ENCODE measurements at regions not wholly inside any gene's neighbourhood (a gene's known extent, or its start where the extent isn't known, plus 50 kb on each side); places are given as distances from the start of the nearest gene placed in this dataset.

DNA sequence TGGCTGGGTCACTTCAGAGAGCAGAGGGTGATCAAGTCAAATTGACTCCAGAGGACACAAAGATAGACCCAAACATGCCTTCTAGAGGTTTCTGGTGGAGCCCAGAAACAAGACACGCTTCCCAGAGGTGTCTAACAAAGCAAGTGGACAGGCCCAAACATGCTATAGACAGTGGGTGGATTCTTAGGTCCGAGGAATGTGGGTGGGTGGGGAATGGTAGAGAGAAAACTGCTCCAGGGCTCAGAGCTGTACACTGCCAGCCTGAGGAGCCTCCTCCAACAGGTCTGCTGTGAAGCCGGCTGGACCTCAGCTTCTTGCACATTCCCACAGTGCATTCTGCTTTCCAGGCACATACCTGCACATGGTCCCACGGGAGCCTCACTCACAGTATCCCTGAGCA is 116.8 kb upstream of the NECTIN1 start:
- FAIRE-seq, result no peak
- DNase-seq (ENCODE audit: insufficient read length, low spot score), result no peak

GRCh38 chr11:119845305-119845704 is 116.3 kb upstream of the NECTIN1 start:
- FAIRE-seq (no peak), DNase-seq (ENCODE audit: insufficient read length, low spot score) (no peak)
- TF ChIP-seq POLR2A (IDR thresholded peaks at IDR 0.05; ENCODE audit: low read depth, low read length), result no peak

More for the DNA sequence above, 116.8 kb upstream of the NECTIN1 start:
- TF ChIP-seq POLR2A (IDR thresholded peaks at IDR 0.05; ENCODE audit: low read depth, low read length), result no peak

DNA sequence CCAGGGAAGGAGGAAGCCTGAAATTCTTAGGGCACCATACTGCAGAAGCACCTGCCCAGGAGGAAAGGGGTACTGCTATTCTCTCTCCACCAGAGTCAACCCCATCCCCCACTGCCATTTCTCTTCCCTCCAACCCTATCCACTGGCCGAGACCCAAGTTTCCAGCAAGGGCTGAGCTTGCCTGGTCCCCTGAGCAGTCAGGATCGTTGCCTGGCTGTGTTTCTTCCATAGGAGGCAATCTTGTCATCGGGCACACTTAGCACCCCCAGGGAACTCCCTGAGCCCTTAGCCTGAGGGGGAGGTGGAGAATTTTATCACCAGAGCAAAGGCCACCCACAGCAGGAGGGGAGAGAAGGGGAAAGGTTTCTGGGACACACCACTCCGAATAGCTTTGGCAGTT is 115.8 kb upstream of the NECTIN1 start:
- no peak for DNase-seq (ENCODE audit: insufficient read length, low spot score)
- FAIRE-seq, result no peak
- no peak for TF ChIP-seq POLR2A (IDR thresholded peaks at IDR 0.05; ENCODE audit: low read depth, low read length)

GRCh38 chr11:119843877-119844276 is 114.9 kb upstream of the NECTIN1 start:
- peak; percentile 25 for DNase-seq (ENCODE audit: insufficient read length, low spot score)
- no peak for TF ChIP-seq POLR2A (IDR thresholded peaks at IDR 0.05; ENCODE audit: low read depth, low read length)
- no peak for FAIRE-seq

GRCh38 chr11:119842731-119843130 is 113.7 kb upstream of the NECTIN1 start:
- TF ChIP-seq POLR2A (IDR thresholded peaks at IDR 0.05; ENCODE audit: low read depth, low read length), result no peak
- DNase-seq (ENCODE audit: insufficient read length, low spot score) (no peak), FAIRE-seq (no peak)

- DNase-seq (ENCODE audit: insufficient read length, low spot score), result no peak
- FAIRE-seq, result no peak
- no peak for TF ChIP-seq POLR2A (IDR thresholded peaks at IDR 0.05; ENCODE audit: low read depth, low read length)
Measured at GRCh38 chr11:119839476-119840133, 110.6 kb upstream of the NECTIN1 start.

DNA sequence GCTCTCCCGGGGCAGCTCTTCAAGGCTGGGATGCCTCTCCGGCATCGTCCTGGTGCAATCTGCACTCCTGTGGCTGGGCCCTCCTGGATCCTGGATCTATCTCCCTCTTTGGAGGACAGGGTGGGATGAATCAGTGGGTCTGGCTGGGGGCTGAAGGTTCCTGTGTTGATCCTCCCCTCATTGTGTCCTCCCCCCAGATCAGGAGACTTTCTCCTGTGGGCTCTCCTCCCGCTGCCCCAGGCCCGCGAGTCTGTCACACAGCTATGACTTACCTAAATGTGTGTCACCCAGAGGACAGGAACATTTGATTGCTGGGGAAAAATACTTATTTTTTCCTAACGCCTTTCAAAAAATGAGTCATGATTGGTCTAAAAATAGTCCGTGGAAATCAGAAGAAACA is 106.8 kb upstream of the NECTIN1 start:
- DNase-seq (ENCODE audit: insufficient read length, low spot score), result no peak
- no peak for FAIRE-seq
- TF ChIP-seq POLR2A (IDR thresholded peaks at IDR 0.05; ENCODE audit: low read depth, low read length), result no peak

DNA sequence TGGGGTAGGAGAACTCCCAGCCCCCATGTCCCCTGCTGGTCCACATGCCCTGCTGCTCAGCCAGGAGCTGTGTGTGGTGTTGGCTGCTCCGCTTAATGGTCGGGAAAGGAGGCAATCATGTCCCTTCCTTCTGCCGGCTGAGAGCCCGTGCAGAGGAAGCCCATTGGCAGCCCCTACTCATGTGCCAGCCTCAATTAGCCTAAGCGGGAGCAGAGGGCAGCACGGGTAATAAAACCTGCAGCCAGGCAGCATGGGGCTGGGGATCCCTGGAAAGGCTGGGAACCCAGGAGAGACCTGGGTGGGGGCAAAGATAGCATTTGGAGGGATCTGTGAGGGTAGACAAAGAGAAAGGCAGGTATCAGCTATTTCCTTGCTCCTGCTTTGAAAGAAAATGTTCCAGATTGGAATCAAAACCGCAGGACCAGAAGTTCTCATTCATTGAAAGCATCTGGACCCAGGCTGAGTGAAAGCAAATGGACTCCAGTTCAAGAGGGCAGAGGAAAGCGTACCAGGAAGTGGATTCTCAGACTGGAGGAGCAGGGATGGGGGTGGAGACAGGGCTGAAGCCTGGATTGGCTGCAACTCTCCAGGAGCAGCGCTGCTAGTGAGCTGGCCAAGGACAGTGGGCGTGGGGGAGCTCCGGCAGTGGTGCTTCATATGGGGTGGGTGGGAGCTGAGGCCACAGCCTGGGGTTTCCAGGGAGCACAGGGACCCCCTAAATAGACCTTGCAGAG is 103.4 kb upstream of the NECTIN1 start:
- FAIRE-seq (no peak), DNase-seq (ENCODE audit: insufficient read length, low spot score) (no peak)
- no peak for TF ChIP-seq POLR2A (IDR thresholded peaks at IDR 0.05; ENCODE audit: low read depth, low read length)

- FAIRE-seq, result no peak
- no peak for TF ChIP-seq POLR2A (IDR thresholded peaks at IDR 0.05; ENCODE audit: low read depth, low read length)
- DNase-seq (ENCODE audit: insufficient read length, low spot score), result no peak
Measured at GRCh38 chr11:119831011-119831410, 102.0 kb upstream of the NECTIN1 start.

DNA sequence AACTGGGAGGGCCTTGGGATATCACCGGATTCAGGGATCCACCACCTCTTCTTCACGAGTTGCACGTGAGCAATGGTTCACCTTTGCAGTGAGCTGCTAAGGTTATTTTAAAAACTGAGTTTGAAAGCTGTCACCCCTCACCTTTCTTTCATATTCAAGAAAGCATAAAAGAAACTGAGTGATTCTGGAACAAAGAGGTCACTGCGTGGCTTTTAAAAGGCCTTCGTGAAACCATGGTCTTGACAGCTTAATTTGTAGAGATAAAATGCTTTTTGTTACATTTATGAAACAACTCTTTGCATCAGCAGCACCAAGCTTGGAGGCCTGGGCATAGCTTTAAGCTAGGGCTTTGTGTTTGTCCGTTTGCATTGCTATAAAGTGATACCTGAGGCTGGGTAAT is 101.4 kb upstream of the NECTIN1 start:
- TF ChIP-seq POLR2A (IDR thresholded peaks at IDR 0.05; ENCODE audit: low read depth, low read length), result no peak
- FAIRE-seq, result no peak
- no peak for DNase-seq (ENCODE audit: insufficient read length, low spot score)

DNA sequence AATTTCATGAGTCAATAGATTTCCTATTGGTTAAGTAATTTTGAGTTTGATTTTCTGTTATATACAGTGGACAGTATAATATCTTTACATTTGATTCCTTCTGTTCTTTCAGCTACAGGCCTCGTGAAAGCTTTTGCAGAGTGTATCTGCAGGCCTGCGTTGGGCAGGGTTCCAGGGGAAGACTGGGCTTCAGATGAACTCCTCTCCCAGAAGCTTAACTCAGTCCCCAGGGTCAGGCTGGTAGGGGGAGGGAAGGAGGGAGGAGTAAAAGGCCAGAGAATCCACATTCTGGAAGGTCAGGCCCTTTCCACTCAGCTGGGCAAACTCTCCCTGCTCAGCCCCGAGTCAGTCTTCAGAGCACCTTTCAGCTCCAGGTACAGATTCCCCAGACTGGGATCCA is 100.4 kb upstream of the NECTIN1 start:
- DNase-seq (ENCODE audit: insufficient read length, low spot score), result no peak
- no peak for TF ChIP-seq POLR2A (IDR thresholded peaks at IDR 0.05; ENCODE audit: low read depth, low read length)
- no peak for FAIRE-seq

- no peak for FAIRE-seq
- DNase-seq (ENCODE audit: insufficient read length, low spot score), result no peak
- TF ChIP-seq POLR2A (IDR thresholded peaks at IDR 0.05; ENCODE audit: low read depth, low read length), result no peak
Measured at GRCh38 chr11:119828819-119829218, 99.8 kb upstream of the NECTIN1 start.

DNA sequence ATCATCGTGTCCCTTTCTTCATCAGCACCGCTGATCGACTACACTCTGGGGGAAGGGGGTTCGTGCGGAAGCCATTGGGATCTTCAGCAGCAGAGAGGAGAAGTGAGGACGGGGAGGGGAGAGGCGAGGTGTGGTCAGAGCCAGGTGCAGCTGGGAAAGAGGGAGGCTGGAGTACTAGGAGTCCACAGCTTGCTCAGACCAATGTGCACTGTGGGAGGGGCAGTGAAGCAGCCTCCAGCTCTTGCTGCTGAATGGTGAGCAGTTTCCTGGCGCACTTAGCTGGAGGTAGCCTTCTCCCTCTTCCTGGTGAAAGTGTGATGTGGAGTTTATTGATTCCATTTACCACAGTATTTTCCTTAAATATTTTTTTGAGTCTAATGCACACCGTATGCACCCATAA is 99.0 kb upstream of the NECTIN1 start:
- FAIRE-seq (no peak), DNase-seq (ENCODE audit: insufficient read length, low spot score) (no peak)
- TF ChIP-seq POLR2A (IDR thresholded peaks at IDR 0.05; ENCODE audit: low read depth, low read length), result no peak

GRCh38 chr11:119827113-119827512 is 98.1 kb upstream of the NECTIN1 start:
- DNase-seq (ENCODE audit: insufficient read length, low spot score) (no peak), FAIRE-seq (no peak)
- no peak for TF ChIP-seq POLR2A (IDR thresholded peaks at IDR 0.05; ENCODE audit: low read depth, low read length)

GRCh38 chr11:119823077-119823476 is 94.1 kb upstream of the NECTIN1 start:
- no peak for DNase-seq (ENCODE audit: insufficient read length, low spot score)
- no peak for FAIRE-seq
- TF ChIP-seq POLR2A (IDR thresholded peaks at IDR 0.05; ENCODE audit: low read depth, low read length), result no peak

Measured in H54 (cell line).